WI38 (cell line): ENCODE measurements at regions not wholly inside any gene's neighbourhood (a gene's known extent, or its start where the extent isn't known, plus 50 kb on each side); places are given as distances from the start of the nearest gene placed in this dataset.

Source experiments
- H3K4me3 ChIP-seq: 2 replicates; pipeline ENCODE4 v1.5.1; 2011; ENCODE audit warnings: low read depth, mild to moderate bottlenecking, control low read depth, low read length
- CTCF ChIP-seq: IDR thresholded peaks from 2 replicates; pipeline ENCODE4 v1.5.1; 2012; ENCODE audit warnings: low read depth, mild to moderate bottlenecking, control low read depth, low read length

DNA sequence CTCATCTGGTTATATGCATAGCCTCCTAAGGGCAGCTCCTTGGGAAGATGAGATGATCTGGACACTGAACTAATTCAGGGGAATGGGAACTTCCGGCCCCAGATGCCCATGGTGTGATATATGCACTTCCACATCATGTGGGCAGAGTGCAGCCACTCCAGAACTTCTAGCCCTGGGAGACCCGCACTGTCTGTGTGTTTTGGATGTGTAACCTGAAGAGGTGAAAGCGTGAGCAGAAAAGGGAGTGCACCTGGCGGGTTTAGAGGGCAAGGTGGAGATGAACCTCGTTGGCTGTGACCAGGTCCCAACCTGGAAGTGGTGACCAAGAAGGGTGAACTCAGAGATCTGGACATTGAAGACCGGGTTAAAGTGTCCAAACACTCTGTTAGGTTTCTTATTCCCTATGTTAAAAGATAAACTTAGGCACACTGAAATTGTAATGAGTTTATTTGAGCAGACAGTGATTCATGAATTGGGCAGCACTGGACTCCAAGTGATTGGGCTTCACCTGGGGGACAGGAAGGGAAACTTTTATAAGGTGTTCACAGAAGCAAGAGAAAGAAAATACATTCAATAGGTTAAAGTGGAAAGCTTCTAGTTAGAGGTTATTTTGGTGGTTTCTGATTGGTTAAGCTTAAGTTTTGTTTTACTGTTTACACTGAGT is 296.2 kb upstream of the SKOR2 start:
- TF ChIP-seq CTCF, result no peak
- H3K4me3 ChIP-seq, result no peak overlapping the region

DNA sequence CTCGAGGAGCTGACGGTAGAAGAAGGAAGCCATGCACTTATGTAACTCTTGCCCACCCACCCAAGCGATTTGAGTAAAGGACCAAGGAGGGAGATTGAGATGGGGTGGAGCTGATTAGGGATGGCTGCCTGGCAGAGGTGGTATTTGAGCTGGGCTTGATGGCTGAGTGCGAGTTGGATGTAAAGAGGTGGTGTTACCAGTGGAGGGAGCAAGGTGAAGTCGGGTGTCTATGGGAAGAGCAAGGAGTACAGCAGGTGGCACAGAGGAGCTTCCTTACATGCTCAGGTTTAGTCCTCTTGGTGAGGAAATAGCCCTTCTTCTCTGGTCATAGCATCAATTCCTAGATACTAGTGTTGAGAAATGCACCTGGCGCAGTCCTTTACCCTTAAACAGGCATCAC is 294.2 kb upstream of the SKOR2 start:
- TF ChIP-seq CTCF, result no peak
- no peak overlapping the region for H3K4me3 ChIP-seq

GRCh38 chr18:47543080-47543479 is 291.6 kb upstream of the SKOR2 start:
- no peak overlapping the region for H3K4me3 ChIP-seq

DNA sequence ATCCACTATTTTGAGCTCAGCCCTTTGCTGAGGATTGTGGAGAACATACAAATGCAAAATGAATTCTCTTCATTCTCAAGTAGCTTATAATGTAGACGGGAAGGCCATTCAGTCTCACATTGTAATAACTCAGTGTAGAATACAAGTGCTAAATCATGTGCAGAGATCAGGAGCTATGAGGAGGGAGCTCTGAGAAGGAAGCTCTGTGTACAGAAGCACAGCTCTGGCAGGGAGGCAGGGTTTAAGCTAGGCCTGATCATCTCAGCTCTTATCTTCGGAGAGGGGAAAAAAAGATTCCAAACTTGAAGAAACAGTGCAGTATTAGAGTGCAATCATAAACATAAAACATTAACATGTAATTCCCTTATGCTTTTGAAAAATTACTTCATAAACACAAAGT is 291.1 kb upstream of the SKOR2 start:
- no peak overlapping the region for H3K4me3 ChIP-seq
- TF ChIP-seq CTCF, result no peak

More at GRCh38 chr18:47543080-47543479, 291.6 kb upstream of the SKOR2 start:
- TF ChIP-seq CTCF, result no peak

- H3K4me3 ChIP-seq, result no peak overlapping the region
- TF ChIP-seq CTCF, result no peak
Observed at GRCh38 chr18:47531717-47532116, 280.3 kb upstream of the SKOR2 start.

DNA sequence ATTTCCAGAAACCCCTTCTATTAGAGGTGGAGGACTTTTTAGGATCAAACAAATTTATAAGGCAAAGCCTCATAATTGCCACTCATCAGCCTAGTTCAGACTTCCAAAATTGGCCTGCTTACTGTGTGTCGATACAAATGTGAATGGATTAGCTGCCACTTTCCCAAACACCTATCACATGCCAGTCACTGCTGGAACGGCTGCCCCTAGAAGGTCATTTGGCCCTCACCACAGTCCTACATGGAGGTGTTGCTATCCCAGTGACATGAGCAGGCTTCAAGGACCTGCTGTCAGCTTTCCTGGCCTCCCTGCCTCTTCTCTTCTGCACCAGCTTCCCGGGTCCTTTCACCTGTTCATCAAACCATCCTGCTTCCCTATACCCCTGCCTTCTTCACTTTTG is 279.2 kb upstream of the SKOR2 start:
- no peak overlapping the region for H3K4me3 ChIP-seq
- no peak for TF ChIP-seq CTCF

GRCh38 chr18:47528343-47528742 is 276.9 kb upstream of the SKOR2 start:
- H3K4me3 ChIP-seq, result no peak overlapping the region
- no peak for TF ChIP-seq CTCF
